IMR-90 (cell line): ENCODE measurements at regions not wholly inside any gene's neighbourhood (a gene's known extent, or its start where the extent isn't known, plus 50 kb on each side); places are given as distances from the start of the nearest gene placed in this dataset.

Source experiments
- ATAC-seq: fragments of 200-7000 bp; cut with Tn5 transposase; 2 replicates; pipeline ENCODE4 v1.9.1; 2020; ENCODE audit warnings: low read depth, mild to moderate bottlenecking, moderate library complexity
- BruUV-seq: library from RNA; stranded (reverse); fragments of 400-500 nt; replicated peaks from 2 replicates; lab custom pipeline; 2021; lab: Mats Ljungman, UMichigan
- CTCF ChIA-PET: fragments of 300-600 bp; formaldehyde crosslinking; extraction: SDS; loops from one replicate; lab custom pipeline; 2021; ENCODE audit warnings: antibody characterized with exemption; lab: Yijun Ruan, JAX
- POLR2A ChIA-PET: fragments of 300-600 bp; sonication (Branson Sonifier 250); formaldehyde crosslinking; loops from one replicate; lab custom pipeline; 2022; ENCODE audit warnings: antibody characterized with exemption; ENCODE audit not compliant: unreplicated experiment; lab: Charles Lee
- DNase-seq: peaks from one replicate; pipeline ENCODE4 v3.0.0; 2013
- H2AFZ ChIP-seq: replicated peaks from 2 replicates; pipeline ENCODE3; 2013; ENCODE audit warnings: low read length, mild to moderate bottlenecking; ENCODE audit not compliant: poor library complexity
- H2AK5ac ChIP-seq: 2 replicates; pipeline ENCODE4 v1.6.1; 2013; ENCODE audit warnings: low read depth, low read length, inconsistent platforms
- H2AK9ac ChIP-seq: replicated peaks from 2 replicates; pipeline ENCODE3; 2013; ENCODE audit warnings: mild to moderate bottlenecking, low read depth, low read length, moderate library complexity; ENCODE audit not compliant: poor library complexity
- H2BK120ac ChIP-seq: 2 replicates; pipeline ENCODE4 v1.6.1; 2013; ENCODE audit warnings: low read depth, low read length, inconsistent platforms
- H2BK15ac ChIP-seq: 3 replicates; pipeline ENCODE4 v1.6.1; 2013; ENCODE audit warnings: low read depth, low read length, inconsistent platforms
- H2BK20ac ChIP-seq: 2 replicates; pipeline ENCODE4 v1.6.1; 2013; ENCODE audit warnings: low read depth, mild to moderate bottlenecking, inconsistent platforms, low read length, moderate library complexity
- H2BK5ac ChIP-seq: 2 replicates; pipeline ENCODE4 v1.6.1; 2013; ENCODE audit warnings: mild to moderate bottlenecking, low read depth, low read length, inconsistent platforms; ENCODE audit not compliant: poor library complexity, severe bottlenecking
- H3K14ac ChIP-seq: replicated peaks from 2 replicates; pipeline ENCODE4 v1.6.1; 2013; ENCODE audit warnings: low read depth, low read length, inconsistent platforms
- H3K18ac ChIP-seq: 2 replicates; pipeline ENCODE4 v1.6.1; 2013; ENCODE audit warnings: low read depth, low read length, control low read depth
- H3K23ac ChIP-seq: 2 replicates; pipeline ENCODE4 v1.6.1; 2013; ENCODE audit warnings: low read depth, low read length, inconsistent platforms
- H3K27ac ChIP-seq: 2 replicates; pipeline ENCODE4 v1.5.1; 2013; ENCODE audit warnings: mild to moderate bottlenecking, control low read depth, low read length; ENCODE audit not compliant: insufficient read depth
- H3K27me3 ChIP-seq: 2 replicates; pipeline ENCODE4 v1.6.1; 2013; ENCODE audit warnings: low read length; ENCODE audit not compliant: control insufficient read depth, insufficient read depth
- H3K36me3 ChIP-seq: 2 replicates; pipeline ENCODE4 v1.6.1; 2013; ENCODE audit warnings: low read length, mixed read lengths; ENCODE audit not compliant: control insufficient read depth, insufficient read depth
- H3K4ac ChIP-seq: 2 replicates; pipeline ENCODE4 v1.6.1; 2013; ENCODE audit warnings: low read depth, low read length, inconsistent platforms
- H3K4me1 ChIP-seq: 2 replicates; pipeline ENCODE4 v1.6.1; 2013; ENCODE audit warnings: low read length, mixed read lengths; ENCODE audit not compliant: control insufficient read depth, insufficient read depth
- H3K4me2 ChIP-seq: 2 replicates; pipeline ENCODE4 v1.6.1; 2013; ENCODE audit warnings: low read depth, mild to moderate bottlenecking, control low read depth, low read length, moderate library complexity
- H3K4me3 ChIP-seq: 2 replicates; pipeline ENCODE4 v1.5.1; 2013; ENCODE audit warnings: low read depth, mild to moderate bottlenecking, control low read depth, low read length, moderate library complexity; ENCODE audit not compliant: insufficient read depth
- H3K56ac ChIP-seq: 2 replicates; pipeline ENCODE4 v1.6.1; 2013; ENCODE audit warnings: low read length, inconsistent platforms; ENCODE audit not compliant: insufficient read depth; ENCODE audit errors: extremely low read depth
- H3K79me1 ChIP-seq, 2 experiments: 2 replicates each; pipeline ENCODE4 v1.6.1; 2013; ENCODE audit warnings: low read length in 2 of 2, inconsistent platforms in 1 of 2, low read depth in 1 of 2
- H3K9ac ChIP-seq: 2 replicates; pipeline ENCODE4 v1.6.1; 2013; ENCODE audit warnings: low read depth, low read length, control low read depth
- H3K9me1 ChIP-seq: 2 replicates; pipeline ENCODE4 v1.6.1; 2013; ENCODE audit warnings: low read length, inconsistent platforms; ENCODE audit not compliant: insufficient read depth
- H3K9me3 ChIP-seq: 2 replicates; pipeline ENCODE4 v1.6.1; 2013; ENCODE audit warnings: low read length; ENCODE audit not compliant: control insufficient read depth, insufficient read depth
- H4K20me1 ChIP-seq: 2 replicates; pipeline ENCODE4 v1.6.1; 2013; ENCODE audit warnings: low read length, inconsistent platforms; ENCODE audit not compliant: insufficient read depth
- H4K5ac ChIP-seq: 2 replicates; pipeline ENCODE4 v1.6.1; 2013; ENCODE audit warnings: mild to moderate bottlenecking, low read depth, low read length, control low read depth
- H4K8ac ChIP-seq, 2 experiments: 2 replicates each; pipeline ENCODE4 v1.6.1; 2013; ENCODE audit warnings: low read depth in 2 of 2, low read length in 2 of 2, control low read depth in 1 of 2, inconsistent platforms in 1 of 2
- H4K91ac ChIP-seq: 2 replicates; pipeline ENCODE4 v1.6.1; 2013; ENCODE audit warnings: low read depth, low read length, inconsistent platforms; ENCODE audit not compliant: insufficient read depth
- FOS ChIP-seq: fragments of 150-350 bp; IDR thresholded peaks from 2 replicates; pipeline ENCODE4 v1.6.1; 2016; ENCODE audit warnings: low read depth, low read length
- RCOR1 ChIP-seq: IDR thresholded peaks from 2 replicates; pipeline ENCODE4 v1.6.1; 2012; ENCODE audit warnings: mild to moderate bottlenecking, low read length, improper control_type of control experiment; ENCODE audit not compliant: insufficient replicate concordance
- SMC3 ChIP-seq: fragments of 150-350 bp; IDR thresholded peaks from 2 replicates; pipeline ENCODE4 v1.6.1; 2016; ENCODE audit warnings: low read depth, mild to moderate bottlenecking, antibody characterized with exemption, low read length, moderate library complexity
- WGBS, 2 experiments: methylation state at CpG; one replicate each; pipeline versions ENCODE4 v1.1.5 to v1.1.7; 2013; ENCODE audit warnings: missing lambda C conversion rate in 2 of 2; ENCODE audit not compliant: insufficient read length in 1 of 2; ENCODE audit errors: extremely low coverage in 2 of 2; 5-methylcytosine and 5-hydroxymethylcytosine counted together
- dilution Hi-C: fragments of 300-500 bp; cut with HindIII; formaldehyde crosslinking; loops from one replicate; pipeline ENCODE4 v1.14.3; 2018; ENCODE audit warnings: low sequenced_read_pairs; ENCODE audit not compliant: unreplicated experiment
- in situ Hi-C: fragments of 300-500 bp; cut with MboI; formaldehyde crosslinking; loops from 3 replicates; pipeline ENCODE4 v1.14.3; 2019; ENCODE audit warnings: low sequenced_read_pairs, inconsistent platforms, mixed read lengths
- intact Hi-C: fragments of 100-400 bp; cut with micrococcal nuclease; formaldehyde crosslinking; loops from 2 replicates; pipeline ENCODE4 v1.10.0; 2022

- intact Hi-C loops (no loop called here), dilution Hi-C loops (no loop called here), in situ Hi-C loops (no loop called here)
- H3K27me3 ChIP-seq, result peaks cover 5% of the 10 kb centered on the region
- H4K91ac ChIP-seq, result no peak overlapping the region
- no peak overlapping the region for H3K18ac ChIP-seq
- TF ChIP-seq FOS (no peak), RCOR1 (no peak), SMC3 (no peak)
- no peaks in the 10 kb centered on the region for H3K36me3 ChIP-seq
- H4K20me1 ChIP-seq, result no peaks in the 10 kb centered on the region
- no peak overlapping the region for H3K23ac ChIP-seq
- ATAC-seq, result no peak
- H2AFZ ChIP-seq, result no peak overlapping the region
- H4K8ac ChIP-seq, result no peak overlapping the region
- H3K9me3 ChIP-seq, result no peaks in the 10 kb centered on the region
- H3K4ac ChIP-seq, result no peak overlapping the region
- ChIA-PET CTCF (no interaction called here), POLR2A (no interaction called here)
- no peak overlapping the region for H2BK120ac ChIP-seq
- H3K9ac ChIP-seq, result no peak overlapping the region
- H2BK5ac ChIP-seq, result no peak overlapping the region
- WGBS, 2 experiments, result no CpG with 5 or more reads among the region's 1 CpG
- H2BK15ac ChIP-seq, result no peak overlapping the region
- H3K4me1 ChIP-seq, result no peaks in the 10 kb centered on the region
- H2AK5ac ChIP-seq, result no peak overlapping the region
- H3K4me3 ChIP-seq, result no peak overlapping the region
- H3K4me2 ChIP-seq, result no peak overlapping the region
- no peaks in the 10 kb centered on the region for H3K79me1 ChIP-seq
- H3K56ac ChIP-seq, result no peak overlapping the region
- H3K9me1 ChIP-seq, result no peaks in the 10 kb centered on the region
- no peak for DNase-seq
- BruUV-seq, result no TSS peak
- H4K5ac ChIP-seq, result no peak overlapping the region
- H3K27ac ChIP-seq, result no peak overlapping the region
- H2BK20ac ChIP-seq, result no peak overlapping the region
- H3K14ac ChIP-seq, result no peak overlapping the region
- H2AK9ac ChIP-seq, result no peak overlapping the region
These were observed 235.1 kb upstream of the CCDC54 start for GRCh38 chr3:107142171-107142570.
